ENCODE measurements at regions not wholly inside any gene's neighbourhood (a gene's known extent, or its start where the extent isn't known, plus 50 kb on each side); places are given as distances from the start of the nearest gene placed in this dataset.

DNA sequence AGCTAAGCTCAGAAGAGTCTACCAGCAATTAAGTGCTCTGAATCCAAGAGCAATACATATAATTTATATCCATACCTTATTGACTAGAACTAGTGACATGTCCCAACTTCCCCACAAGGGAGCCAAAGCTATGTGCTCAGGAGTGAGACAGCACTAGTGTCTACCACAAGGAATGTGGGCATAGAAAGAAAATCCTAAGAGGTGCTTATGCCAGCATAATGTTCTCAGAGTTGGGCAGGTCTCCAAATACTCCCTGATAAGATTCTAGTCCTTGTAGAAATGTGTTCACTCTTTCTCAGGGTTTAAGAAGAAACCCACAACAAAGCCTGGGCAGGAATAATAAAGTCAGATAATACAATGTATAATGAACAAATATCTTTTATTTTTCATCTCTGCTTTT is 275.1 kb downstream of the BRINP1 start:
- TF ChIP-seq, protein P1, sequence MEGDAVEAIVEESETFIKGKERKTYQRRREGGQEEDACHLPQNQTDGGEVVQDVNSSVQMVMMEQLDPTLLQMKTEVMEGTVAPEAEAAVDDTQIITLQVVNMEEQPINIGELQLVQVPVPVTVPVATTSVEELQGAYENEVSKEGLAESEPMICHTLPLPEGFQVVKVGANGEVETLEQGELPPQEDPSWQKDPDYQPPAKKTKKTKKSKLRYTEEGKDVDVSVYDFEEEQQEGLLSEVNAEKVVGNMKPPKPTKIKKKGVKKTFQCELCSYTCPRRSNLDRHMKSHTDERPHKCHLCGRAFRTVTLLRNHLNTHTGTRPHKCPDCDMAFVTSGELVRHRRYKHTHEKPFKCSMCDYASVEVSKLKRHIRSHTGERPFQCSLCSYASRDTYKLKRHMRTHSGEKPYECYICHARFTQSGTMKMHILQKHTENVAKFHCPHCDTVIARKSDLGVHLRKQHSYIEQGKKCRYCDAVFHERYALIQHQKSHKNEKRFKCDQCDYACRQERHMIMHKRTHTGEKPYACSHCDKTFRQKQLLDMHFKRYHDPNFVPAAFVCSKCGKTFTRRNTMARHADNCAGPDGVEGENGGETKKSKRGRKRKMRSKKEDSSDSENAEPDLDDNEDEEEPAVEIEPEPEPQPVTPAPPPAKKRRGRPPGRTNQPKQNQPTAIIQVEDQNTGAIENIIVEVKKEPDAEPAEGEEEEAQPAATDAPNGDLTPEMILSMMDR (IDR thresholded peaks at IDR 0.05) = no peak
- DNase-seq (ENCODE audit: low spot score) (no peak), ATAC-seq (ENCODE audit: low FRiP score) (no peak)

DNA sequence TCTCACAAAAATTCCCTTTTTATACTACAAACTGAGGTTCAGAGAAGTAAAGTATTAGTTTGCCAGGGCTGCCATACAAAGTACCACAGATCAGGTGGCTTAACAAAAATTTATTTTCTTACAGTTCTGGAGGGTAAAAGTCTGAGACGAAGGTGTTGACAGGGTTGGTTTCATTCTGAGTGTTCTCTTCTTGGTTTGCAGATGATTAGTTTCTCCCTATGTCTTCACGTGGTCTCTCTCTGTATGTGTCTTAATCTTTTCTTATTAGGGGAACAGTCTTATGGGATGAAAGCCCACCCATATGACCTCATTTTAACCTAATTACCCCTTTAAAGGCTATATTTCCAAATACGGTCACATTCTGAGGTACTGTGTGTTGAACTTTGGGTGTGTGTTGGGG is 274.2 kb downstream of the BRINP1 start:
- ATAC-seq (ENCODE audit: low FRiP score) (no peak), DNase-seq (ENCODE audit: low spot score) (no peak)
- TF ChIP-seq, protein P1 (IDR thresholded peaks at IDR 0.05) = no peak

DNA sequence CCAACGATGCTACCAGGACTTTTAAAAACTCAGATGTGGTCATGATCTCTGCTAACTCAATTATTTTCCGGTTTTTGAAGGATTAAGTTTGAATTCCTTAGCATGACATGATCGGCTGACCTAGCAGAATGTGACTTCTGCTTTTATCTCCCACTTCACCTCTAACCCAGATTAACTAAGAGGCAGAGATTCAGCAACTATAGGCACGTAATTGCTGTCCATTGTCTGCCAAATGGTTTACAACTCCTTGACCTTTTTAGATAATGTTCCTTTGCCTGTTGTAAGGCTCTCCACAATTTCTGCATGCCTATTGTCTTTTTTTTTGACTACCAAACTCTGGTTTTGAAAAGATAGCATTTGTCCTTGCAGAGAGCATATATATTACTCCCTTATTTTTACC is 268.2 kb downstream of the BRINP1 start:
- DNase-seq (ENCODE audit: low spot score) = no peak
- TF ChIP-seq, protein P1 (IDR thresholded peaks at IDR 0.05) = no peak

DNA sequence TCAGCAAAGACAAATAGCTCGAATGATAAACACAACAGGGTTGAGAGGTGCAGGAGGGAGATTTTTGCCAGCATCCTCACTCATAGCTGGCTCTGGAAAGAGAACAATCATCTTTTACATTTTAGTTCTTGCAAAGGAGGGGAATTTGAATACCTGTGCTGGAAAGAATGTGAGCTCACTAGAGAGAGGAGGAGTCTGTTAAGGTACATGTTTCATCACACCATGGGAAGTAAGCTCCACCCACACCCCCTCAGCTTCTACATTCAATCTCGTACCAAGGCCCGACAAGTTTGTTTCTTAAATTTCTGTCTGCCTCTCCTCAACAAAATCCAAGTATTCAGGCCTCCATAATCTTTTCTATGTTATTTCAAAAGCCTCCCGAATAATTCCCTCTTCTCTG is 254.6 kb downstream of the BRINP1 start:
- DNase-seq (ENCODE audit: low spot score) (no peak), ATAC-seq (ENCODE audit: low FRiP score) (no peak)
- TF ChIP-seq, protein P1 (IDR thresholded peaks at IDR 0.05) = no peak

More for the DNA sequence above, 268.2 kb downstream of the BRINP1 start:
- ATAC-seq (ENCODE audit: low FRiP score) = no peak

Measured in omental fat pad (tissue), 3 donors.